Vagina (tissue), 2 donors: ENCODE measurements at regions not wholly inside any gene's neighbourhood (a gene's known extent, or its start where the extent isn't known, plus 50 kb on each side); places are given as distances from the start of the nearest gene placed in this dataset.

ENCODE experiments used
- CTCF ChIP-seq, 3 experiments: fragments of 450-650 bp in 2 of 3; fragments of 200-600 bp in 1 of 3; sonication (generic) in 1 of 3; IDR thresholded peaks; one replicate each; pipeline ENCODE4 v1.5.1; 2017 to 2019; ENCODE audit warnings: antibody characterized with exemption in 3 of 3, mild to moderate bottlenecking in 2 of 3, moderate library complexity in 2 of 3
- POLR2A ChIP-seq, 2 donors: fragments of 450-650 bp; IDR thresholded peaks; one replicate each; pipeline ENCODE4 v1.6.1; 2017; ENCODE audit warnings: antibody characterized with exemption in 2 of 2, mild to moderate bottlenecking in 2 of 2, moderate library complexity in 2 of 2
- POLR2AphosphoS5 ChIP-seq, 2 donors: sonication (generic); formaldehyde crosslinking; IDR thresholded peaks; one replicate each; pipeline ENCODE4 v1.9.0; 2017; ENCODE audit warnings: antibody characterized with exemption in 2 of 2, mild to moderate bottlenecking in 2 of 2, low read depth in 1 of 2; ENCODE audit not compliant: insufficient read depth in 1 of 2

- no peak for TF ChIP-seq CTCF (IDR thresholded peaks at IDR 0.05)
- no peak for TF ChIP-seq POLR2AphosphoS5 (IDR thresholded peaks at IDR 0.05; ENCODE audit: insufficient read depth in 1 of 2, low read depth in 1 of 2)
- no peak for TF ChIP-seq POLR2A (IDR thresholded peaks at IDR 0.05)
These were observed 132.8 kb upstream of the CPM start for GRCh38 chr12:69065775-69066174.
